Type B pancreatic cell (in vitro differentiated cells): ENCODE measurements at regions not wholly inside any gene's neighbourhood (a gene's known extent, or its start where the extent isn't known, plus 50 kb on each side); places are given as distances from the start of the nearest gene placed in this dataset.

Experiments used
- DNase-seq: peaks from one replicate; pipeline ENCODE4 v3.0.0; 2021; ENCODE audit warnings: mixed read lengths; ENCODE audit not compliant: unreplicated experiment; ENCODE audit errors: extremely low spot score
- H3K27ac Mint-ChIP-seq: 2 replicates; pipeline ENCODE4 v1.8.0; 2021; ENCODE audit warnings: mild to moderate bottlenecking, mixed read lengths
- H3K27me3 Mint-ChIP-seq: 2 replicates; pipeline ENCODE4 v1.8.0; 2021; ENCODE audit warnings: mixed read lengths
- H3K36me3 Mint-ChIP-seq: 2 replicates; pipeline ENCODE4 v1.8.0; 2021; ENCODE audit warnings: mixed read lengths
- H3K4me1 Mint-ChIP-seq: one replicate; pipeline ENCODE4 v1.8.0; 2021; ENCODE audit warnings: mixed read lengths; ENCODE audit not compliant: unreplicated experiment
- H3K4me3 Mint-ChIP-seq: 2 replicates; pipeline ENCODE4 v1.8.0; 2021; ENCODE audit warnings: mild to moderate bottlenecking, mixed read lengths
- H3K9me3 Mint-ChIP-seq: 2 replicates; pipeline ENCODE4 v1.8.0; 2021; ENCODE audit warnings: mixed read lengths
- CTCF ChIP-seq: fragments of 200-600 bp; sonication (generic); conservative IDR thresholded peaks from 2 replicates; pipeline ENCODE4 v1.5.0; 2021; ENCODE audit warnings: antibody characterized with exemption, mild to moderate bottlenecking

- Mint-ChIP-seq H3K9me3 (peaks cover 6% of the 10 kb centered on the region), H3K27me3 (peaks cover 58% of the 10 kb centered on the region), H3K27ac (no peak overlapping the region), H3K4me1 (no peaks in the 10 kb centered on the region), H3K36me3 (no peaks in the 10 kb centered on the region), H3K4me3 (no peak overlapping the region)
- TF ChIP-seq CTCF = no peak
- no peak for DNase-seq
These were observed 58.0 kb upstream of the IFNAR2 start for GRCh38 chr21:33171616-33172169.

- H3K27me3 Mint-ChIP-seq = peaks cover 43% of the 10 kb centered on the region
- H3K27ac Mint-ChIP-seq = no peak overlapping the region
- TF ChIP-seq CTCF = no peak
- H3K36me3 Mint-ChIP-seq = no peaks in the 10 kb centered on the region
- no peak for DNase-seq
- no peaks in the 10 kb centered on the region for H3K9me3 Mint-ChIP-seq
- no peak overlapping the region for H3K4me3 Mint-ChIP-seq
- no peaks in the 10 kb centered on the region for H3K4me1 Mint-ChIP-seq
These were observed 55.0 kb upstream of the IFNAR2 start for GRCh38 chr21:33174756-33175155.
